ENCODE measurements at regions not wholly inside any gene's neighbourhood (a gene's known extent, or its start where the extent isn't known, plus 50 kb on each side); places are given as distances from the start of the nearest gene placed in this dataset.

DNA sequence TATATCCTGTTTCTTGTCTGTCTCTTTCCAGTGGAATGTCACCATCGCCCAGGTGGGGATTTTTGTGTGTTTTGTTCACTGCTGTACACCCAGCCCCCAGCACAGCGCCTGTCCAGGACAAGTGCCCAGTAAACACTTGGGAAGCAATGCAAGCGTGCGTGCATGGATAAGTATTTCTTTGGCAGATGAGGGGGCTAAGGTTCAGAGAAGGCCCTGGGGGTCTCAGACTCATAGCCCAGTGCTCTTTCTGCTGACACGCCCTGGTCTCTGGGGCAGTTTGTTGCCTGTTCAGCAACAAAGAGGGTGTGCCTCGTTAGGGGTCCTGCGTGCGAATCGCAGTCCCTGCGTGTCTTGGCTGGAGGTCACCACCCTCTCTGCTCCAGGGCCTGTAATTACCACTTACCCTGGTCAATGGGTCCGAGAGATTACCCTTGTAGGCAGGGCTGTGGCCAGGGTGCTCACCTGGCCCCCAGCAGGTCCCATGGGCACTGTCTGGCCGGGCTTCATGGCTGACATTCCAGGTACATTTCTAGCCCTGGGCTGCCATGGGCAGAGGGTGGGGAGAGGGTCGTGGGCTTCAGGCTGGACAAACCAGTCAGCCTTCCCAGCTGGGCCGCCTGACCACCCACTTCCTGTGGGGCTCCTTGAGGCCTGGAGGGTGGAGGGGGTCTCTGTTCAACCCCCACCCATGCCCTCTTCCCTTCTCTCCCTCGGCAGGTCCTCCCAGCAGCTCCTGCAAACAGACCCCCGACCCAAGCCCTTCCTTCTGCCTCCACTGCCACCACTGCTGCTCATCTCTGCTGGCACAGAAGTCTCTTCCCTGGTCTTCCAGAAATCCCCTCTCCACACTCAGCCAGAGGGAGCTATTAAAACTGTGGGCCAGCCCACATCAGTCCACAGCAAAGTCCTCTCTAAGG is 87.1 kb downstream of the CEBPB start:
- no peaks in the 10 kb centered on the region for H3K9me3 ChIP-seq (replicated peaks; ENCODE audit: control insufficient read depth, insufficient read depth, low read length)
- no peak for FAIRE-seq
- POLR2A ChIA-PET: no interaction called here

More for the DNA sequence above, 87.1 kb downstream of the CEBPB start:
- Histone ChIP-seq H3K27ac (ENCODE audit: insufficient read depth, low read depth, low read length) (no peak overlapping the region), H2AFZ (ENCODE audit: low read depth, low read length) (no peak overlapping the region), H3K27me3 (ENCODE audit: control insufficient read depth in 2 of 2, insufficient read depth in 2 of 2, low read length in 2 of 2) (no peaks in the 10 kb centered on the region), H4K20me1 (replicated peaks; ENCODE audit: control insufficient read depth, extremely low read depth, insufficient read depth, low read length) (no peaks in the 10 kb centered on the region), H3K9me1 (replicated peaks; ENCODE audit: control insufficient read depth, extremely low read depth, insufficient read depth, low read length) (no peaks in the 10 kb centered on the region), H3K4me3 (replicated peaks in 1 of 3; ENCODE audit: insufficient read depth in 1 of 3, low read depth in 1 of 3, low read length in 3 of 3) (no peak overlapping the region), H3K79me2 (ENCODE audit: control insufficient read depth, insufficient read depth, low read length) (no peaks in the 10 kb centered on the region), H3K36me3 (ENCODE audit: control insufficient read depth in 2 of 2, extremely low read depth in 1 of 2, insufficient read depth in 2 of 2, low read length in 2 of 2) (no peaks in the 10 kb centered on the region), H3K9ac (replicated peaks; ENCODE audit: extremely low read depth, insufficient read depth, low read length) (no peak overlapping the region), H3K4me1 (ENCODE audit: control insufficient read depth, extremely low read depth, insufficient read depth, low read length) (no peaks in the 10 kb centered on the region), H3K4me2 (ENCODE audit: insufficient read depth, low read length) (no peak overlapping the region)
- no TSS peak for BruUV-seq (replicated peaks)
- dilution Hi-C loops (cut with MboI; ENCODE audit: extremely low pct_ligation_motif_present, low sequenced_read_pairs) (no loop called here), intact Hi-C loops (cut with micrococcal nuclease) (no loop called here)
- no peak for DNase-seq (ENCODE audit: low read depth, low spot score)
- no peak for TF ChIP-seq JUN (IDR thresholded peaks at IDR 0.05; ENCODE audit: borderline replicate concordance, insufficient read depth, insufficient read length, low read depth)
- TF ChIP-seq, protein P1, sequence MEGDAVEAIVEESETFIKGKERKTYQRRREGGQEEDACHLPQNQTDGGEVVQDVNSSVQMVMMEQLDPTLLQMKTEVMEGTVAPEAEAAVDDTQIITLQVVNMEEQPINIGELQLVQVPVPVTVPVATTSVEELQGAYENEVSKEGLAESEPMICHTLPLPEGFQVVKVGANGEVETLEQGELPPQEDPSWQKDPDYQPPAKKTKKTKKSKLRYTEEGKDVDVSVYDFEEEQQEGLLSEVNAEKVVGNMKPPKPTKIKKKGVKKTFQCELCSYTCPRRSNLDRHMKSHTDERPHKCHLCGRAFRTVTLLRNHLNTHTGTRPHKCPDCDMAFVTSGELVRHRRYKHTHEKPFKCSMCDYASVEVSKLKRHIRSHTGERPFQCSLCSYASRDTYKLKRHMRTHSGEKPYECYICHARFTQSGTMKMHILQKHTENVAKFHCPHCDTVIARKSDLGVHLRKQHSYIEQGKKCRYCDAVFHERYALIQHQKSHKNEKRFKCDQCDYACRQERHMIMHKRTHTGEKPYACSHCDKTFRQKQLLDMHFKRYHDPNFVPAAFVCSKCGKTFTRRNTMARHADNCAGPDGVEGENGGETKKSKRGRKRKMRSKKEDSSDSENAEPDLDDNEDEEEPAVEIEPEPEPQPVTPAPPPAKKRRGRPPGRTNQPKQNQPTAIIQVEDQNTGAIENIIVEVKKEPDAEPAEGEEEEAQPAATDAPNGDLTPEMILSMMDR (IDR thresholded peaks at IDR 0.05; ENCODE audit: extremely low read depth in 1 of 2, insufficient read depth in 1 of 2, low read depth in 1 of 2, low read length in 2 of 2): no peak
- no peak for TF ChIP-seq FOS (IDR thresholded peaks at IDR 0.05; ENCODE audit: borderline replicate concordance, insufficient read depth, low read length)
- no peak for TF ChIP-seq EZH2 (IDR thresholded peaks at IDR 0.05; ENCODE audit: borderline replicate concordance, low read depth, low read length, severe bottlenecking)
- TF ChIP-seq GATA2 (IDR thresholded peaks at IDR 0.05; ENCODE audit: insufficient read depth, insufficient read length, low read depth, low read length): no peak
- TF ChIP-seq, protein P2, sequence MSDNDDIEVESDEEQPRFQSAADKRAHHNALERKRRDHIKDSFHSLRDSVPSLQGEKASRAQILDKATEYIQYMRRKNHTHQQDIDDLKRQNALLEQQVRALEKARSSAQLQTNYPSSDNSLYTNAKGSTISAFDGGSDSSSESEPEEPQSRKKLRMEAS (IDR thresholded peaks at IDR 0.05; ENCODE audit: insufficient read depth, insufficient read length): no peak
- TF ChIP-seq MYC (IDR thresholded peaks at IDR 0.05; ENCODE audit: low read depth, low read length): no peak
- no peak for TF ChIP-seq POLR2A (IDR thresholded peaks at IDR 0.05; ENCODE audit: low read depth, low read length)
- no peak for TF ChIP-seq POLR2AphosphoS5 (IDR thresholded peaks at IDR 0.05; ENCODE audit: insufficient read depth, low read depth, low read length)
- CTCF ChIA-PET: no interaction called here

Data from endothelial cell of umbilical vein (primary cell).